Endothelial cell (in vitro differentiated cells): ENCODE measurements at regions not wholly inside any gene's neighbourhood (a gene's known extent, or its start where the extent isn't known, plus 50 kb on each side); places are given as distances from the start of the nearest gene placed in this dataset.

ENCODE experiments used
- DNase-seq: peaks from one replicate; pipeline ENCODE4 v3.0.0; 2021; ENCODE audit warnings: low spot score
- H3K27ac Mint-ChIP-seq: one replicate; pipeline ENCODE4 v1.8.0; 2021; ENCODE audit warnings: mixed read lengths, inconsistent platforms; ENCODE audit not compliant: unreplicated experiment
- H3K27me3 Mint-ChIP-seq: one replicate; pipeline ENCODE4 v1.8.0; 2021; ENCODE audit warnings: mild to moderate bottlenecking, moderate library complexity, mixed read lengths, inconsistent platforms; ENCODE audit not compliant: unreplicated experiment
- H3K36me3 Mint-ChIP-seq: one replicate; pipeline ENCODE4 v1.8.0; 2021; ENCODE audit warnings: mild to moderate bottlenecking, low read depth, mixed read lengths, inconsistent platforms; ENCODE audit not compliant: unreplicated experiment
- H3K4me1 Mint-ChIP-seq: one replicate; pipeline ENCODE4 v1.8.0; 2021; ENCODE audit warnings: mild to moderate bottlenecking, mixed read lengths, inconsistent platforms; ENCODE audit not compliant: unreplicated experiment
- H3K4me3 Mint-ChIP-seq: one replicate; pipeline ENCODE4 v1.8.0; 2021; ENCODE audit warnings: mild to moderate bottlenecking, mixed read lengths, inconsistent platforms; ENCODE audit not compliant: unreplicated experiment
- H3K9me3 Mint-ChIP-seq: one replicate; pipeline ENCODE4 v1.8.0; 2021; ENCODE audit warnings: mixed read lengths, inconsistent platforms; ENCODE audit not compliant: unreplicated experiment
- CTCF ChIP-seq: fragments of 200-600 bp; sonication (generic); IDR thresholded peaks from one replicate; pipeline ENCODE4 v1.5.0; 2021; ENCODE audit warnings: antibody characterized with exemption; ENCODE audit not compliant: unreplicated experiment

- Mint-ChIP-seq H3K27me3 (peaks cover 8% of the 10 kb centered on the region), H3K9me3 (no peaks in the 10 kb centered on the region), H3K4me3 (no peak overlapping the region), H3K4me1 (peaks cover 25% of the 10 kb centered on the region), H3K27ac (no peak overlapping the region), H3K36me3 (peaks cover 5% of the 10 kb centered on the region)
- DNase-seq, result no peak
- TF ChIP-seq CTCF, result no peak
These were observed 62.5 kb downstream of the CEBPB start for GRCh38 chr20:50253101-50253500.

- Mint-ChIP-seq H3K4me3 (no peak overlapping the region), H3K36me3 (peaks cover 5% of the 10 kb centered on the region), H3K9me3 (no peaks in the 10 kb centered on the region), H3K27ac (no peak overlapping the region), H3K4me1 (peaks cover 33% of the 10 kb centered on the region), H3K27me3 (peaks cover 6% of the 10 kb centered on the region)
- no peak for DNase-seq
- no peak for TF ChIP-seq CTCF
These were observed 63.9 kb downstream of the CEBPB start for GRCh38 chr20:50254466-50255079.

- Mint-ChIP-seq H3K27ac (peak overlapping the region; percentile 78), H3K9me3 (no peaks in the 10 kb centered on the region), H3K27me3 (peaks cover 8% of the 10 kb centered on the region), H3K4me3 (no peak overlapping the region), H3K4me1 (peaks cover 45% of the 10 kb centered on the region), H3K36me3 (peaks cover 5% of the 10 kb centered on the region)
- TF ChIP-seq CTCF, result no peak
- DNase-seq, result no peak
These were observed 65.9 kb downstream of the CEBPB start for GRCh38 chr20:50256577-50256976.

- no peak for DNase-seq
- Mint-ChIP-seq H3K36me3 (peaks cover 5% of the 10 kb centered on the region), H3K9me3 (no peaks in the 10 kb centered on the region), H3K4me1 (peaks cover 43% of the 10 kb centered on the region), H3K27me3 (peaks cover 4% of the 10 kb centered on the region), H3K27ac (no peak overlapping the region), H3K4me3 (peak overlapping the region; percentile 73)
- TF ChIP-seq CTCF, result no peak
These were observed 67.2 kb downstream of the CEBPB start for GRCh38 chr20:50257860-50258259.

- DNase-seq, result no peak
- H3K36me3 Mint-ChIP-seq, result peaks cover 5% of the 10 kb centered on the region
- peaks cover 4% of the 10 kb centered on the region for H3K27me3 Mint-ChIP-seq
- no peak for TF ChIP-seq CTCF
- H3K4me3 Mint-ChIP-seq, result no peak overlapping the region
- peaks cover 43% of the 10 kb centered on the region for H3K4me1 Mint-ChIP-seq
- H3K9me3 Mint-ChIP-seq, result no peaks in the 10 kb centered on the region
- H3K27ac Mint-ChIP-seq, result no peak overlapping the region
These were observed 68.3 kb downstream of the CEBPB start for GRCh38 chr20:50258790-50259483.
